Mucosa of descending colon (tissue), 3 donors: ENCODE measurements at regions not wholly inside any gene's neighbourhood (a gene's known extent, or its start where the extent isn't known, plus 50 kb on each side); places are given as distances from the start of the nearest gene placed in this dataset.

Experiments used
- ATAC-seq: fragments of 200-7000 bp; cut with Tn5 transposase; one replicate; pipeline ENCODE4 v1.9.1; 2020; ENCODE audit warnings: mild to moderate bottlenecking, moderate library complexity
- DNase-seq, 3 donors: peaks; one replicate each; pipeline ENCODE4 v3.0.0-alpha.2; 2020
- H3K36me3 ChIP-seq: fragments of 200-600 bp; one replicate; pipeline ENCODE4 v1.8.0; 2021; ENCODE audit warnings: low read depth, mild to moderate bottlenecking
- H3K4me1 ChIP-seq: fragments of 200-600 bp; one replicate; pipeline ENCODE4 v1.8.0; 2021; ENCODE audit warnings: low read depth, mild to moderate bottlenecking
- H3K4me3 ChIP-seq: fragments of 200-600 bp; one replicate; pipeline ENCODE4 v1.8.0; 2021; ENCODE audit warnings: mild to moderate bottlenecking
- H3K9me3 ChIP-seq: fragments of 200-600 bp; one replicate; pipeline ENCODE4 v1.8.0; 2021; ENCODE audit warnings: mild to moderate bottlenecking
- CTCF ChIP-seq: fragments of 200-600 bp; IDR thresholded peaks from one replicate; pipeline ENCODE4 v1.8.0; 2022; ENCODE audit warnings: antibody characterized with exemption, mild to moderate bottlenecking
- intact Hi-C, 2 donors: fragments of 100-400 bp; cut with DNase I in 1 of 2; cut with micrococcal nuclease in 1 of 2; formaldehyde crosslinking; loops; one replicate each; pipeline versions ENCODE4 v1.11.0 to v1.11.1; 2022; cut with DNase I, micrococcal nuclease
- donor health status: DM: no; HTN: no; CAD: no; lungs with moderate emphysema.
- donor health status: DM: no; HTN: no; CAD: no.
- donor health status: DM: no; HTN: yes; CAD: no.

- H3K36me3 ChIP-seq, result no peaks in the 10 kb centered on the region
- intact Hi-C loops, result no loop called here
- H3K4me1 ChIP-seq, result no peaks in the 10 kb centered on the region
- H3K4me3 ChIP-seq, result no peak overlapping the region
- no peak for ATAC-seq
- TF ChIP-seq CTCF, result no peak
- no peaks in the 10 kb centered on the region for H3K9me3 ChIP-seq
- no peak for DNase-seq
These were observed 457.2 kb upstream of the SLC39A10 start for GRCh38 chr2:195199864-195200263.

- no peak for TF ChIP-seq CTCF
- Histone ChIP-seq H3K4me3 (no peak overlapping the region), H3K36me3 (no peaks in the 10 kb centered on the region), H3K4me1 (no peaks in the 10 kb centered on the region), H3K9me3 (no peaks in the 10 kb centered on the region)
- ATAC-seq (no peak), DNase-seq (no peak)
- intact Hi-C loops, result no loop called here
These were observed 475.8 kb upstream of the SLC39A10 start for GRCh38 chr2:195181059-195181705.

- DNase-seq, result no peak
- ATAC-seq, result no peak
- no peaks in the 10 kb centered on the region for H3K9me3 ChIP-seq
- H3K4me1 ChIP-seq, result no peaks in the 10 kb centered on the region
- H3K4me3 ChIP-seq, result no peak overlapping the region
- TF ChIP-seq CTCF, result no peak
- intact Hi-C loops, result no loop called here
- no peaks in the 10 kb centered on the region for H3K36me3 ChIP-seq
These were observed 488.7 kb upstream of the SLC39A10 start for GRCh38 chr2:195168369-195168768.

- no peak for DNase-seq
- no peak for TF ChIP-seq CTCF
- no peak for ATAC-seq
- Histone ChIP-seq H3K4me1 (no peaks in the 10 kb centered on the region), H3K9me3 (no peaks in the 10 kb centered on the region), H3K4me3 (no peak overlapping the region), H3K36me3 (no peaks in the 10 kb centered on the region)
- intact Hi-C loops, result no loop called here
These were observed 492.1 kb upstream of the SLC39A10 start for GRCh38 chr2:195164930-195165329.

- no peaks in the 10 kb centered on the region for H3K36me3 ChIP-seq
- ATAC-seq (no peak), DNase-seq (no peak)
- no peak overlapping the region for H3K4me3 ChIP-seq
- H3K9me3 ChIP-seq, result no peaks in the 10 kb centered on the region
- no peak for TF ChIP-seq CTCF
- intact Hi-C loops, result no loop called here
- no peaks in the 10 kb centered on the region for H3K4me1 ChIP-seq
These were observed 494.1 kb upstream of the SLC39A10 start for GRCh38 chr2:195162918-195163317.

GRCh38 chr2:195162194-195162593, 494.8 kb upstream of the SLC39A10 start:
- no peak for TF ChIP-seq CTCF
- Histone ChIP-seq H3K4me1 (no peaks in the 10 kb centered on the region), H3K9me3 (no peaks in the 10 kb centered on the region), H3K36me3 (no peaks in the 10 kb centered on the region), H3K4me3 (no peak overlapping the region)
- ATAC-seq (no peak), DNase-seq (no peak)
- intact Hi-C loops, result no loop called here
